Panc1 (cell line): ENCODE measurements at regions not wholly inside any gene's neighbourhood (a gene's known extent, or its start where the extent isn't known, plus 50 kb on each side); places are given as distances from the start of the nearest gene placed in this dataset.

Experiments
- ATAC-seq: fragments of 200-7000 bp; cut with Tn5 transposase; 2 replicates; pipeline ENCODE4 v1.9.1; 2020; ENCODE audit warnings: mild to moderate bottlenecking, moderate library complexity
- BruUV-seq: library from RNA; stranded (reverse); fragments of 400-500 nt; replicated peaks from 2 replicates; lab custom pipeline; 2021; lab: Mats Ljungman, UMichigan
- CTCF ChIA-PET: fragments of 300-600 bp; sonication (Branson Sonifier 250); formaldehyde crosslinking; loops from one replicate; lab custom pipeline; 2022; ENCODE audit warnings: antibody characterized with exemption; lab: Charles Lee
- POLR2A ChIA-PET: fragments of 300-600 bp; sonication (Branson Sonifier 250); formaldehyde crosslinking; loops from one replicate; lab custom pipeline; 2022; ENCODE audit warnings: antibody characterized with exemption; lab: Charles Lee
- DNase-seq: peaks from one replicate; pipeline ENCODE4 v3.0.0-alpha.2; 2010; ENCODE audit warnings: low read depth, low spot score
- H3K27ac ChIP-seq: 2 replicates; pipeline ENCODE4 v1.5.1; 2011; ENCODE audit warnings: mild to moderate bottlenecking, low read length, inconsistent platforms
- H3K27me3 ChIP-seq: fragments of 200-500 bp; sonication (Bioruptor generic); 2 replicates; pipeline ENCODE4 v1.6.0; 2014; ENCODE audit warnings: low read length, inconsistent platforms; ENCODE audit not compliant: control insufficient read depth, insufficient read depth
- H3K36me3 ChIP-seq: fragments of 200-500 bp; sonication (Bioruptor generic); 2 replicates; pipeline ENCODE4 v1.5.1; 2014; ENCODE audit warnings: inconsistent platforms, mild to moderate bottlenecking, low read length, moderate library complexity; ENCODE audit not compliant: control insufficient read depth, insufficient read depth
- H3K4me1 ChIP-seq: 2 replicates; pipeline ENCODE4 v1.5.1; 2011; ENCODE audit warnings: inconsistent platforms, mild to moderate bottlenecking, low read length, moderate library complexity; ENCODE audit not compliant: control insufficient read depth, insufficient read depth
- H3K4me3 ChIP-seq, 2 experiments: 2 replicates each; pipeline ENCODE4 v1.5.1; 2011 to 2012; ENCODE audit warnings: low read depth in 2 of 2, low read length in 2 of 2, mild to moderate bottlenecking in 2 of 2, inconsistent platforms in 1 of 2, moderate library complexity in 1 of 2
- H3K9me3 ChIP-seq: fragments of 200-500 bp; sonication (Bioruptor generic); 2 replicates; pipeline ENCODE4 v1.5.1; 2014; ENCODE audit warnings: low read depth, mild to moderate bottlenecking, inconsistent platforms, low read length, moderate library complexity; ENCODE audit not compliant: control insufficient read depth, insufficient read depth
- POLR2AphosphoS5 ChIP-seq: IDR thresholded peaks from 2 replicates; pipeline ENCODE4 v1.6.1; 2012; ENCODE audit warnings: mild to moderate bottlenecking, low read depth, low read length, moderate library complexity
- REST ChIP-seq, 2 experiments: IDR thresholded peaks; 2 replicates each; pipeline ENCODE4 v1.6.1; 2011 to 2012; ENCODE audit warnings: low read depth in 2 of 2, control low read depth in 1 of 2, low read length in 1 of 2, mild to moderate bottlenecking in 1 of 2, moderate library complexity in 1 of 2; ENCODE audit not compliant: insufficient read depth in 1 of 2
- SIN3A ChIP-seq: IDR thresholded peaks from 2 replicates; pipeline ENCODE4 v1.6.1; 2012; ENCODE audit warnings: low read depth, mild to moderate bottlenecking, low read length, moderate library complexity, borderline replicate concordance; ENCODE audit not compliant: insufficient read depth
- TCF7L2 ChIP-seq: IDR thresholded peaks from 2 replicates; pipeline ENCODE4 v1.6.1; 2011; ENCODE audit warnings: mild to moderate bottlenecking, low read depth, low read length, inconsistent platforms
- in situ Hi-C: cut with HindIII; loops from 2 replicates; pipeline ENCODE4 v1.10.0; 2016; ENCODE audit warnings: low sequenced_read_pairs, low pct_unique_long_range_greater_than_20kb
- intact Hi-C: fragments of 100-400 bp; cut with micrococcal nuclease; formaldehyde crosslinking; loops from one replicate; pipeline ENCODE4 v1.10.0; 2022; ENCODE audit not compliant: unreplicated experiment
- TF ChIP-seq, protein P1 (sequence below): fragments of 450-650 bp; IDR thresholded peaks from 2 replicates; pipeline ENCODE4 v1.5.1; 2017; ENCODE audit warnings: mild to moderate bottlenecking

- in situ Hi-C loops: no loop called here
- no peaks in the 10 kb centered on the region for H3K27me3 ChIP-seq
- H3K9me3 ChIP-seq: no peaks in the 10 kb centered on the region
- H3K36me3 ChIP-seq: no peaks in the 10 kb centered on the region
- H3K4me3 ChIP-seq: no peak overlapping the region
- no peak for ATAC-seq
- ChIA-PET CTCF (no interaction called here), POLR2A (no interaction called here)
- DNase-seq: no peak
- H3K27ac ChIP-seq: no peak overlapping the region
- intact Hi-C loops: no loop called here
- BruUV-seq: no TSS peak
- H3K4me1 ChIP-seq: no peaks in the 10 kb centered on the region
- TF ChIP-seq REST (IDR thresholded peaks at IDR 0.05; ENCODE audit: insufficient read depth in 1 of 2, low read depth in 2 of 2, low read length in 1 of 2) (no peak), POLR2AphosphoS5 (no peak), SIN3A (no peak), TCF7L2 (no peak)
- TF ChIP-seq, protein P1, sequence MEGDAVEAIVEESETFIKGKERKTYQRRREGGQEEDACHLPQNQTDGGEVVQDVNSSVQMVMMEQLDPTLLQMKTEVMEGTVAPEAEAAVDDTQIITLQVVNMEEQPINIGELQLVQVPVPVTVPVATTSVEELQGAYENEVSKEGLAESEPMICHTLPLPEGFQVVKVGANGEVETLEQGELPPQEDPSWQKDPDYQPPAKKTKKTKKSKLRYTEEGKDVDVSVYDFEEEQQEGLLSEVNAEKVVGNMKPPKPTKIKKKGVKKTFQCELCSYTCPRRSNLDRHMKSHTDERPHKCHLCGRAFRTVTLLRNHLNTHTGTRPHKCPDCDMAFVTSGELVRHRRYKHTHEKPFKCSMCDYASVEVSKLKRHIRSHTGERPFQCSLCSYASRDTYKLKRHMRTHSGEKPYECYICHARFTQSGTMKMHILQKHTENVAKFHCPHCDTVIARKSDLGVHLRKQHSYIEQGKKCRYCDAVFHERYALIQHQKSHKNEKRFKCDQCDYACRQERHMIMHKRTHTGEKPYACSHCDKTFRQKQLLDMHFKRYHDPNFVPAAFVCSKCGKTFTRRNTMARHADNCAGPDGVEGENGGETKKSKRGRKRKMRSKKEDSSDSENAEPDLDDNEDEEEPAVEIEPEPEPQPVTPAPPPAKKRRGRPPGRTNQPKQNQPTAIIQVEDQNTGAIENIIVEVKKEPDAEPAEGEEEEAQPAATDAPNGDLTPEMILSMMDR: no peak
These were observed 181.7 kb upstream of the GAS1 start for GRCh38 chr9:87128844-87129493.

GRCh38 chr9:87135074-87135473 is 187.8 kb upstream of the GAS1 start:
- POLR2A ChIA-PET: no interaction called here
- Histone ChIP-seq H3K27me3 (no peaks in the 10 kb centered on the region), H3K4me3 (no peak overlapping the region), H3K9me3 (no peaks in the 10 kb centered on the region), H3K27ac (no peak overlapping the region), H3K36me3 (no peaks in the 10 kb centered on the region), H3K4me1 (no peaks in the 10 kb centered on the region)
- no peak for TF ChIP-seq SIN3A
- TF ChIP-seq REST (IDR thresholded peaks at IDR 0.05; ENCODE audit: insufficient read depth in 1 of 2, low read depth in 2 of 2, low read length in 1 of 2): no peak
- no peak for TF ChIP-seq POLR2AphosphoS5
- TF ChIP-seq, protein P1: no peak
- TF ChIP-seq TCF7L2: no peak
- no TSS peak for BruUV-seq
- CTCF ChIA-PET: no interaction called here
- intact Hi-C loops: no loop called here
- in situ Hi-C loops: no loop called here
- no peak for ATAC-seq
- DNase-seq: no peak
